GM18868 (cell line): ENCODE measurements at regions not wholly inside any gene's neighbourhood (a gene's known extent, or its start where the extent isn't known, plus 50 kb on each side); places are given as distances from the start of the nearest gene placed in this dataset.

ENCODE experiments used
- ATAC-seq: cut with Tn5 transposase; IDR thresholded peaks from one replicate; pipeline ENCODE4 v1.9.1; 2021; ENCODE audit warnings: mild to moderate bottlenecking, moderate library complexity; ENCODE audit not compliant: unreplicated experiment

DNA sequence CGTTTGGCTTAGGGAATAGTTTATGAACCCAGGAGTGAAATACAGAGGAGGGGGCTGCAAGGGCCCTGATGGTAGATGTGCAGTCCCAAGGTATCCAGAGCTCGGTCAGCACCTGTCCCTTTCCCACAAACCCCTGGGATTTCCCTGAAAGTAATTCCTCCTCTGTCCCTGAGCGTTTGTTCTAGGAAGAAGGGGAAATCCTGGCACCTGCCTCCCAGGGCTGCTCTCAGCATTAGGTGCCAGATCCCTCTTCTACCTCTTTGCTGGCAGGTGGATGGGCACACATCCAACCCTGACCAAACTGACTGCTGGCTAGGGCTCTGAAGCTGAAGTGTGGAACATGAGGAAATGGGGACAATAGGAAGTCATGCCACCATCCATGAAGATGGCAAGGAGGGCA is 824.0 kb downstream of the SLC4A3 start:
- ATAC-seq = no peak

GRCh38 chr2:220452561-220452960 is 825.1 kb downstream of the SLC4A3 start:
- ATAC-seq = no peak

- ATAC-seq = no peak
Observed at GRCh38 chr2:220455351-220455990, 828.0 kb downstream of the SLC4A3 start.

- no peak for ATAC-seq
Observed at GRCh38 chr2:220458051-220458450, 830.6 kb downstream of the SLC4A3 start.

DNA sequence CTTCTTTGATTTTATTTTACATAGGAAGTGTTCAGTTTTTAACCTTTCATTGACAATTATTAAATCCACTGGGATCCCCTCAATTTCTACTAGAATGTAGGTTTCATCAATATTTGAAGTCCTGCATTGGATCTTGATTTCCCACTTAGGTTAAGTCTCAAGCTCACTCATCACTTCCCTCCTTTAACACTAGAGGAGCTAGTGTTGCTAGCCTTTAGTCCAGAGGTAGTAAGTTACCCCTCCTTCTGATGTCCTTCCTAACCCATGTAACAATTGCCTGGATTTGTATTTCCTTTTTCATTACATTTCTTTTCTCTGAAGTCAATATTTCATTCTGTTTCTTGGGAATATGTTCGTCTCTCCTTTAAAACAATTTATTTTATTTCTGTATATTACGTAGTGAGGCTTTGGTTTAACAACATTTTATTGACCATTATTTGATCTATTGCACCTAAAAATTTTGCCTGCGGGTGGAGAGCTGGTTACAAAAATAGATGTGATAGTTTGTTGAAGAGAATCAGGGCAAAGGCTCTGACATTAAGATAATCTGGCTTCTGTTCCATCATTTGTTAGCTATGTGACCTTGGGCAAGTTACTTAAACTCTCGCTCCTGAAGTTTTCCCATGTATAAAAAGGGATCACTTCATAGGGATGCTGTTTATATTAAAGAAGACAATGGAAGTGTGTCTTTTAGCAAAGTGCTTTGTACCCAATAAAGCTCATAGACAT is 833.0 kb downstream of the SLC4A3 start:
- ATAC-seq = no peak

DNA sequence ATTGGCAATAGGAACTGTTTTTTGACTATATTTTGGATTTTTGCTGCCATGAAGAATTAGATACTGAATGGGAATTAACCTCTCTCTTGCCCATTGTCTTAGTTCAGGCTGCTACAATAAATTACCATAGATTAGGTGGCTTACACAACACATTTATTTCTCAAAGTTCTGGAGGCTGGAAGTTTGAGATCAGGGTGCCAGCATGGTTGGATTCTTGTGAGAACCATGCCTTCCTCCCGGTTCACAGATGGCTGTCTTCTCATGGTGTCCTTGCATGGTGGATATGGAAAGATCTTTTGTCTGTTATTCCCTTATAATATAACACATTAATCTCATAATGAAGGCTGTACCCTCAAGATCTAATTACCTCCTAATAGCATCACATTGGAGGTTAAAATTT is 836.4 kb downstream of the SLC4A3 start:
- no peak for ATAC-seq

- no peak for ATAC-seq
Observed at GRCh38 chr2:220465700-220466099, 838.3 kb downstream of the SLC4A3 start.

GRCh38 chr2:220466251-220466691 is 838.8 kb downstream of the SLC4A3 start:
- ATAC-seq = no peak

DNA sequence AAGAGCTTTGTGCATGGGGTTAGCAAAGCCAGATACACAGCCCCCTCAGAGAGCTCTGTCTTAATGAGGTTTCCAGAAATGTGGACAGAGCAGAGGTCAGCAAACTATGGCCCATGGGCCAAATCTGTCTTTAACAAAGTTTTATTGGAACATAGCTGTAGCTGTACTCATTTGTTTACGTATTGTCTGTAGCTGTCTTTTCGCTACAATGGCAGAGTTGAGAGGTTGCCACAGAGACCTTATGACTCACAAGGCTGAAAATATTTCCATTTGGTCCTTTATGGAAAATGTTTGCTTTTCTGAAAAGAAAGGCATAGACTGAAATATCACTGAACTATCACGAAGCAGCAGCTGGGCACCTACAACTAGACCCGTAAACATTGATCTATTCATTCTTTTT is 841.8 kb downstream of the SLC4A3 start:
- ATAC-seq = no peak

DNA sequence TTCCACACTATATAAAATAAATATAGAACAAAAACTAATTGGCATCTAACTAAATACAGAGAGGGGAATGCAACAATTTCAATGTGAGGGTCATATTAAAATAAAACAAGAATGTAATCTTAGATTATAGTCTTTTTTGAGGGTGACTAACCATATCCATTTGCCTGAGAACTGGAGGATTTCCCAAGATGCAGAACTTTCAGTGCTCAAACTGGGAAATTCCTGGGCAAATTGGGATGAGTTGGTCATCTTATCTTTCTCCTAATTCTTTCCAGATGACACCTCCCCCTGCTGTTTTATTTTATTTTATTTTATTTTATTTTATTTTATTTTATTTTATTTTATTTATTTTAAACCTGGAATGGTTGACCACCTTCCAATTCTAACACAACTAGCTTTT is 846.2 kb downstream of the SLC4A3 start:
- no peak for ATAC-seq

GRCh38 chr2:220476877-220477276 is 849.4 kb downstream of the SLC4A3 start:
- ATAC-seq = no peak

DNA sequence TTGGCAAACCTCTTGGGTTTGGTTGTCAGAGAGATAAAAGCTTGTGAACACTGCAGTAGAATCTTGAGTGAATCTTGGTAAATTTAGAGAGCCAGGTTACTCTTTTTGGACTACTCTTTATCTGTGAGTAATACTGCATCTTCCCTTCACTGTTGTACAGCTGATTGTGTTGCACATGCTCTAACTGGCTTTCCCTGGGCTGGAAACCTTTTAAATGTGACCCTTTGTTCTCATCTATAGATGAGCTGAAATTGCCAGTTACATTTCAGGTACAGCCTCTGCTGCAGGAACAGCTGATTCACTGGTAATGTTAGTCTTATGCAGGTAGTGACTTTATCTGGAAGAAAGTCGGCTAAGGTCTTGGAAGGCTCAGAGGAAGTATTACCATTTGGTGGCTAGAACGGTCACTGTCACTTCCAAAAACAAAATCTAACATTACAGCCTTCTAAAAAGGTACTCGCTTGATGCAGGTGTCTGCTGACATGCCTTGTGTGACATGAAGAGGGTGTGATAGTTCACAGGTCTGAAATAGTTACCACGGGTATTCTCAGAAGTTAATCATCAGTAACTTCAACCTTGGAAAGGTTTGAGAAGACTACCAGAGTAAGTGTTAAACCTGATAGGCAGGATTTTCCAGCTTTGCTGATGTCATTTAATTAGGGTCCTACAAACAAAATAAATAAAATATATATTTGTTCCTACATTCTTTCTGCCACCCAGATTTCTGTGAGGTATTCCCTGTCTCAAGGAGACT is 851.1 kb downstream of the SLC4A3 start:
- ATAC-seq = no peak

DNA sequence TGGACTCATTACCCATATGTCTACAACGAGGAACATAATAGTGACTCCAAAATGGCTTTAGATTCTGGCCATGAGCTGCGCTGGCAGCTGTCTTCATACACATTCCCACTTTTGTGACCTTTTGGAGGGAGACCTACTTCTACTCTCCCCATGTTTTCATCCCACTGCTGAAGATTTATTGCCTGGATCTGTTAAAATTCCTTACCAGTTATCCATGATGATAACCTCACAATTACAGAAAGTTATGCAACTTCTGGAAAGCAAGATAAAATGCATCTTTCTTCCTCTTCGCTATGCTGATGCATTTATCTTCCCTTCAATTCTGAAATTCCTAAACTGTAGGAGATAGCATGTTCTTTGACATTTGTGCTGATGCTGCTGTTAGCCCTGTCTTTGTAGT is 855.3 kb downstream of the SLC4A3 start:
- ATAC-seq = no peak

GRCh38 chr2:220489121-220489520 is 861.7 kb downstream of the SLC4A3 start:
- no peak for ATAC-seq

- no peak for ATAC-seq
Observed at GRCh38 chr2:220491670-220492069, 864.2 kb downstream of the SLC4A3 start.

- ATAC-seq = no peak
Observed at GRCh38 chr2:220493871-220494525, 866.6 kb downstream of the SLC4A3 start.

DNA sequence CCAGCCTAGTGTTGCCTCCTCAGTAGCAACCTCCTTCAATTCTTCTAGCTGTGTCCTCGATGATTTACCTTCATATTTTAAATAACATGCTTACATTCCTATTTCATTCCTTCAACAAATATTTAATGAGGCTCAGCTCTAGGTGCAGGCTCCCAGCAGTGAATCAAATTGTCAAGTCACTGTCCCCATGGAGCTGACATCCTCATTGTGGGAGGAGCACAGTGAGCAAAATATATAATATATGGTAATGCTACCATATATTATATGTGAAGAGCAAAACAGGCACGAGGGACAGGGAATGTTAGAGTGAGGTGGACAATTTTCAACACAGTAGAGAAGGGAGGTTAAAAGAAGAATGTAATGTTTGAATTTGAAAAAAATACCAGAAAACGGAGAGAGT is 869.1 kb downstream of the SLC4A3 start:
- ATAC-seq = no peak

DNA sequence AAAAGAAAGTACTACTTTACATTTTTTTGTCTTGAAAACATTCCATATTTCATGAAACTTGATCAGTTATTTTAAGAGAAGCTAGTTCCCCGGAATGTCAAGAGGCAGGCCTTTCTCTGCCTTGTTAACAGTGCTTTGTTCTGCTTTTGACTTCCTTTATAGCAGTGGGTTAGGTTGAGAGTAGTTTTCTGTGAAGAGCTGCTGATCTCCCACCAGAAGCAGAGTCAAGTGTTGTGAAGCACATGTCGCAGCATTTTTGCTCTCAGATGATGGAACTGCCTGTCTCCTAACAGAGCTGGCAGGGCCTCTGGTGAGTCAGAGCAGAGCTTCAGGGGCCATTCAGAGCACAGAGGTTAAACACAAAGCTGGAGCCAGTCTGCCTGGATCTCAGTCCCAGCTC is 871.8 kb downstream of the SLC4A3 start:
- no peak for ATAC-seq

DNA sequence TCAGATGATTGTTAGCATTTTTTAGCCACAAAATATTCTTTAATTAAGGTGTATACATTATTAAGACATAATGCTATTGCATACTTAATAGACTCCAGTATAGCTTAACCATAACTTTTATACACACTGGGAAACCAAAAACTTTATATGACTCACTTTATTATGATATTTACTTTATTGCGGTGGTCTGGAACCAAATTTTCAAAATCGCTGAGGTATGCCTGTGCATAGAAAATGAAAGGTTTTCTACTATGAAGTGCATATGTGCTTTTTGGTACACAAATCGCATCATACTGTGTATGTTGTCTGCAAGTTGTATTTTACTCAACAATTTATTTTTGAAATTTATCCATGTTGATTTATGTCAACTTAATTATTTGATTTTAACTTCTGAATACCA is 875.1 kb downstream of the SLC4A3 start:
- no peak for ATAC-seq

DNA sequence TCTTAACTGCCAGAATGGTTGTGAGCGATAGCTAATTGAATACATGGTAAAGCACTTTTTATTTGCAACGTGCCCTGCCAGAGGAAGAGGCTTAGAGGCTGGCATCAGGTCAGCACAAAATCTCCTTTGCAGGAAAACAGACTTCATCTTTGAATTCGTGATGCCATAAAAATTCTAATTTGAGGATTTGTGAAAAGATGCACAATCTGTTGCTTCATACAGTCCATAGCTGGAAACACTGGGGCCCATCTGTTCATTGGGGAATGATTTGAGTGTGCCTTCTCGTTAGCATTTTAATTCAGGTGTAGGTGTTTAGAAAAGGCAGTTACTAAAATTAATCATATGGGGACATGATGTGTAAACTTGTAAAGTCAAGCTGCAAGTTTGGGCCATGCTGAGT is 876.0 kb downstream of the SLC4A3 start:
- ATAC-seq = no peak

DNA sequence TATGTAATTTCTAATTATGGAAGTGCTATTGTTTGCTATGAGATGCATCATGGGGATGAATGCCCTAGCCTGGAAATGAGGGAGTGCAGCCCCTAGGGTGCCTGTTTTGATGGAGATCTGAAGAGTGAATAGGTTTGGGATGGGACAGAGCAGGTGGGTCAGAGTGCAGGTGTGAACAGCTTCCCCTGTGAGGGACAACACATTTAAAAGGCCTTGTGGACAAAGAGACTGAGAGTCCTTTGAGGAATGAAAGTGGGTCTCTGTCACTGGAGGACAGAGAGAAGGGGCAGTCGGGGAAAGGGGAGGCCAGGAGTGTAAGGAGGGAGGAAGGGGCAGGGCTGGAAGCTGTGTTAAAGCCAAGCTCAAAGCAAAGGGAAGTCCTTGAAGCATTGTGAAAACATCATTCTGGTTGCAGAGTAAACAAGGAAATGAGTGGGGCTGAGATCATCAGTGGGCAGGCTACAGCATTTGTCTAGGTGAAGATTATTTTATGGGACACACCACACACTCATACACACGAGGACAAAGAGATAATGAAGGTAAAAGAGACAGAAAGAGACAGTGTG is 877.6 kb downstream of the SLC4A3 start:
- ATAC-seq = no peak
